Mesendoderm (in vitro differentiated cells): ENCODE measurements at regions not wholly inside any gene's neighbourhood (a gene's known extent, or its start where the extent isn't known, plus 50 kb on each side); places are given as distances from the start of the nearest gene placed in this dataset.

Experiments used
- DNase-seq: peaks from one replicate; pipeline ENCODE4 v3.0.0; 2013
- H2AK5ac ChIP-seq: 2 replicates; pipeline ENCODE4 v1.6.1; 2013; ENCODE audit warnings: low read length, inconsistent platforms
- H2BK120ac ChIP-seq: 2 replicates; pipeline ENCODE4 v1.6.1; 2013; ENCODE audit warnings: low read depth, mild to moderate bottlenecking, low read length, moderate library complexity, mixed read lengths
- H2BK15ac ChIP-seq: replicated peaks from 2 replicates; pipeline ENCODE4 v1.6.1; 2013; ENCODE audit warnings: low read depth, mild to moderate bottlenecking, moderate library complexity
- H2BK5ac ChIP-seq: 2 replicates; pipeline ENCODE4 v1.6.1; 2013; ENCODE audit warnings: low read length, inconsistent platforms
- H3K18ac ChIP-seq: 2 replicates; pipeline ENCODE4 v1.6.1; 2013; ENCODE audit warnings: mild to moderate bottlenecking, low read length, mixed read lengths
- H3K23ac ChIP-seq: one replicate; pipeline ENCODE4 v1.6.1; 2013; ENCODE audit warnings: low read length
- H3K27ac ChIP-seq: 2 replicates; pipeline ENCODE4 v1.5.1; 2013; ENCODE audit warnings: low read depth, mild to moderate bottlenecking, inconsistent platforms, low read length, moderate library complexity
- H3K27me3 ChIP-seq: 2 replicates; pipeline ENCODE4 v1.6.1; 2013; ENCODE audit warnings: low read length, control low read depth, mild to moderate bottlenecking, inconsistent platforms; ENCODE audit not compliant: insufficient read depth, poor library complexity
- H3K36me3 ChIP-seq: 2 replicates; pipeline ENCODE4 v1.6.1; 2013; ENCODE audit warnings: low read length, inconsistent platforms; ENCODE audit not compliant: control insufficient read depth, insufficient read depth
- H3K4ac ChIP-seq: one replicate; pipeline ENCODE4 v1.6.1; 2013; ENCODE audit warnings: low read depth, mild to moderate bottlenecking, low read length, moderate library complexity
- H3K4me1 ChIP-seq: 2 replicates; pipeline ENCODE4 v1.6.1; 2013; ENCODE audit warnings: low read depth, low read length, inconsistent platforms; ENCODE audit not compliant: control insufficient read depth
- H3K4me2 ChIP-seq: 2 replicates; pipeline ENCODE4 v1.6.1; 2013; ENCODE audit warnings: low read length
- H3K4me3 ChIP-seq: 2 replicates; pipeline ENCODE4 v1.5.1; 2013; ENCODE audit warnings: mild to moderate bottlenecking, low read length
- H3K56ac ChIP-seq: one replicate; pipeline ENCODE4 v1.6.1; 2013; ENCODE audit warnings: low read length
- H3K79me1 ChIP-seq: 2 replicates; pipeline ENCODE4 v1.6.1; 2013; ENCODE audit warnings: low read length, inconsistent platforms
- H3K79me2 ChIP-seq: 2 replicates; pipeline ENCODE4 v1.6.1; 2013; ENCODE audit warnings: mild to moderate bottlenecking, low read length; ENCODE audit not compliant: control insufficient read depth, insufficient read depth
- H3K9ac ChIP-seq: 2 replicates; pipeline ENCODE4 v1.6.1; 2013; ENCODE audit warnings: low read length, inconsistent platforms
- H4K5ac ChIP-seq: one replicate; pipeline ENCODE4 v1.6.1; 2013; ENCODE audit warnings: low read length
- H4K8ac ChIP-seq: one replicate; pipeline ENCODE4 v1.6.1; 2013; ENCODE audit warnings: low read depth, mild to moderate bottlenecking, control low read depth, low read length, moderate library complexity
- WGBS: extraction: QIAGEN DNeasy Blood & Tissue Kit; methylation state at CpG from one replicate; pipeline ENCODE4 v1.1.7; 2013; ENCODE audit warnings: low lambda C conversion rate, missing lambda C conversion rate; ENCODE audit not compliant: insufficient coverage; ENCODE audit errors: extremely low coverage; 5-methylcytosine and 5-hydroxymethylcytosine counted together

GRCh38 chr16:79482011-79482410 lies 118.5 kb downstream of the MAF start:
- H2AK5ac ChIP-seq: no peak overlapping the region
- H3K36me3 ChIP-seq: no peaks in the 10 kb centered on the region
- no peak overlapping the region for H3K27ac ChIP-seq
- H2BK5ac ChIP-seq: no peak overlapping the region
- no peak overlapping the region for H4K5ac ChIP-seq
- H3K79me2 ChIP-seq: no peaks in the 10 kb centered on the region
- H3K4me2 ChIP-seq: no peak overlapping the region
- no peaks in the 10 kb centered on the region for H3K4me1 ChIP-seq
- H3K4ac ChIP-seq: no peak overlapping the region
- no peak overlapping the region for H3K4me3 ChIP-seq
- H3K79me1 ChIP-seq: no peaks in the 10 kb centered on the region
- no peak for DNase-seq
- H3K56ac ChIP-seq: no peak overlapping the region
- H4K8ac ChIP-seq: no peak overlapping the region
- H3K23ac ChIP-seq: no peak overlapping the region
- H2BK15ac ChIP-seq: no peak overlapping the region
- H2BK120ac ChIP-seq: no peak overlapping the region
- H3K27me3 ChIP-seq: no peaks in the 10 kb centered on the region
- WGBS: no CpG with 5 or more reads among the region's 3 CpGs
- H3K9ac ChIP-seq: no peak overlapping the region
- H3K18ac ChIP-seq: no peak overlapping the region

GRCh38 chr16:79480929-79481328 lies 119.6 kb downstream of the MAF start:
- Histone ChIP-seq H4K5ac (no peak overlapping the region), H3K79me1 (no peaks in the 10 kb centered on the region), H3K9ac (no peak overlapping the region), H2BK15ac (no peak overlapping the region), H3K27me3 (no peaks in the 10 kb centered on the region), H3K4me3 (no peak overlapping the region), H2BK5ac (no peak overlapping the region), H3K4ac (no peak overlapping the region), H3K56ac (no peak overlapping the region), H3K23ac (no peak overlapping the region), H3K79me2 (no peaks in the 10 kb centered on the region), H2AK5ac (no peak overlapping the region), H4K8ac (no peak overlapping the region), H3K4me2 (no peak overlapping the region), H2BK120ac (no peak overlapping the region), H3K18ac (no peak overlapping the region), H3K4me1 (no peaks in the 10 kb centered on the region), H3K36me3 (no peaks in the 10 kb centered on the region), H3K27ac (no peak overlapping the region)
- no CpG with 5 or more reads among the region's 3 CpGs for WGBS
- no peak for DNase-seq

GRCh38 chr16:79480056-79480455 lies 120.5 kb downstream of the MAF start:
- Histone ChIP-seq H3K79me2 (no peaks in the 10 kb centered on the region), H3K56ac (no peak overlapping the region), H3K4ac (no peak overlapping the region), H4K8ac (no peak overlapping the region), H3K4me3 (no peak overlapping the region), H3K27me3 (no peaks in the 10 kb centered on the region), H3K4me1 (no peaks in the 10 kb centered on the region), H3K79me1 (no peaks in the 10 kb centered on the region), H2BK5ac (no peak overlapping the region), H3K23ac (no peak overlapping the region), H3K4me2 (no peak overlapping the region), H3K36me3 (no peaks in the 10 kb centered on the region), H3K18ac (no peak overlapping the region), H2BK120ac (no peak overlapping the region), H2BK15ac (no peak overlapping the region), H3K9ac (no peak overlapping the region), H4K5ac (no peak overlapping the region), H2AK5ac (no peak overlapping the region), H3K27ac (no peak overlapping the region)
- no peak for DNase-seq
- no CpG with 5 or more reads among the region's 8 CpGs for WGBS

- Histone ChIP-seq H3K79me1 (no peaks in the 10 kb centered on the region), H3K27ac (no peak overlapping the region), H3K18ac (no peak overlapping the region), H3K4me3 (no peak overlapping the region), H3K79me2 (no peaks in the 10 kb centered on the region), H2BK15ac (no peak overlapping the region), H3K23ac (no peak overlapping the region), H3K9ac (no peak overlapping the region), H3K4ac (no peak overlapping the region), H2AK5ac (no peak overlapping the region), H3K4me1 (no peaks in the 10 kb centered on the region), H3K4me2 (no peak overlapping the region), H2BK5ac (no peak overlapping the region), H3K27me3 (no peaks in the 10 kb centered on the region), H3K56ac (no peak overlapping the region), H2BK120ac (no peak overlapping the region), H4K5ac (no peak overlapping the region), H4K8ac (no peak overlapping the region), H3K36me3 (no peaks in the 10 kb centered on the region)
- no peak for DNase-seq
- WGBS: no CpG with 5 or more reads among the region's 5 CpGs
Measured at GRCh38 chr16:79476580-79476979, 124.0 kb downstream of the MAF start.

GRCh38 chr16:79475841-79476240 lies 124.7 kb downstream of the MAF start:
- Histone ChIP-seq H3K27ac (no peak overlapping the region), H3K27me3 (no peaks in the 10 kb centered on the region), H3K79me2 (no peaks in the 10 kb centered on the region), H3K4me2 (no peak overlapping the region), H2BK120ac (no peak overlapping the region), H3K79me1 (no peaks in the 10 kb centered on the region), H3K18ac (no peak overlapping the region), H2BK15ac (no peak overlapping the region), H3K4ac (no peak overlapping the region), H3K36me3 (no peaks in the 10 kb centered on the region), H3K23ac (no peak overlapping the region), H3K9ac (no peak overlapping the region), H4K8ac (no peak overlapping the region), H3K56ac (no peak overlapping the region), H2BK5ac (no peak overlapping the region), H4K5ac (no peak overlapping the region), H3K4me3 (no peak overlapping the region), H3K4me1 (no peaks in the 10 kb centered on the region), H2AK5ac (no peak overlapping the region)
- no CpG with 5 or more reads among the region's 4 CpGs for WGBS
- no peak for DNase-seq

- WGBS: no CpG with 5 or more reads among the region's 6 CpGs
- H3K56ac ChIP-seq: no peak overlapping the region
- H2BK120ac ChIP-seq: no peak overlapping the region
- H3K4ac ChIP-seq: no peak overlapping the region
- no peak overlapping the region for H3K27ac ChIP-seq
- no peaks in the 10 kb centered on the region for H3K4me1 ChIP-seq
- no peak overlapping the region for H3K4me3 ChIP-seq
- H2BK15ac ChIP-seq: no peak overlapping the region
- H4K5ac ChIP-seq: no peak overlapping the region
- no peaks in the 10 kb centered on the region for H3K36me3 ChIP-seq
- no peak for DNase-seq
- no peak overlapping the region for H3K9ac ChIP-seq
- no peak overlapping the region for H3K23ac ChIP-seq
- H3K18ac ChIP-seq: no peak overlapping the region
- no peak overlapping the region for H3K4me2 ChIP-seq
- no peaks in the 10 kb centered on the region for H3K79me1 ChIP-seq
- no peak overlapping the region for H2BK5ac ChIP-seq
- H4K8ac ChIP-seq: no peak overlapping the region
- no peak overlapping the region for H2AK5ac ChIP-seq
- H3K27me3 ChIP-seq: no peaks in the 10 kb centered on the region
- H3K79me2 ChIP-seq: no peaks in the 10 kb centered on the region
Measured at GRCh38 chr16:79473456-79473855, 127.1 kb downstream of the MAF start.
